H1 (cell line): ENCODE measurements at regions not wholly inside any gene's neighbourhood (a gene's known extent, or its start where the extent isn't known, plus 50 kb on each side); places are given as distances from the start of the nearest gene placed in this dataset.

Experiments
- CTCF ChIA-PET: fragments of 300-600 bp; sonication (Branson Sonifier 250); formaldehyde crosslinking; loops from one replicate; lab custom pipeline; 2021; ENCODE audit not compliant: partially characterized antibody; lab: Charles Lee
- POLR2A ChIA-PET: fragments of 300-600 bp; sonication (Branson Sonifier 250); formaldehyde crosslinking; loops from one replicate; lab custom pipeline; 2021; ENCODE audit warnings: inconsistent platforms; ENCODE audit not compliant: partially characterized antibody; lab: Charles Lee
- DNase-seq, 2 experiments: peaks; one replicate each; pipeline versions ENCODE4 v3.0.0 to v3.0.0-alpha.2; 2010 to 2022; ENCODE audit warnings: low spot score in 2 of 2, low read depth in 1 of 2, mixed read lengths in 1 of 2
- FAIRE-seq: peaks from 2 replicates; lab custom pipeline; 2011; peaks lifted over from hg19 to GRCh38; lab: Jason Lieb, UNC
- H2AFZ ChIP-seq: 2 replicates; pipeline ENCODE4 v1.8.1; 2012; ENCODE audit warnings: low read length, inconsistent platforms
- H2AK5ac ChIP-seq: 2 replicates; pipeline ENCODE4 v1.6.1; 2013; ENCODE audit warnings: low read depth, low read length
- H2BK120ac ChIP-seq: replicated peaks from 2 replicates; pipeline ENCODE3; 2013; ENCODE audit warnings: low read depth, low read length, inconsistent platforms
- H2BK12ac ChIP-seq: 2 replicates; pipeline ENCODE4 v1.6.1; 2013; ENCODE audit warnings: low read depth, low read length
- H2BK15ac ChIP-seq: 2 replicates; pipeline ENCODE4 v1.6.1; 2013; ENCODE audit warnings: low read length
- H2BK20ac ChIP-seq: 2 replicates; pipeline ENCODE4 v1.6.1; 2013; ENCODE audit warnings: low read length
- H2BK5ac ChIP-seq: 2 replicates; pipeline ENCODE4 v1.6.1; 2013; ENCODE audit warnings: low read depth, low read length
- H3K14ac ChIP-seq: 2 replicates; pipeline ENCODE4 v1.6.1; 2013; ENCODE audit warnings: inconsistent platforms; ENCODE audit not compliant: insufficient read length
- H3K18ac ChIP-seq: 2 replicates; pipeline ENCODE4 v1.6.1; 2013; ENCODE audit warnings: low read length; ENCODE audit errors: extremely low read depth
- H3K23ac ChIP-seq: 2 replicates; pipeline ENCODE4 v1.6.1; 2013; ENCODE audit warnings: inconsistent platforms; ENCODE audit not compliant: insufficient read length
- H3K23me2 ChIP-seq: 2 replicates; pipeline ENCODE4 v1.6.1; 2013; ENCODE audit warnings: low read depth, low read length
- H3K27ac ChIP-seq: 2 replicates; pipeline ENCODE4 v1.6.1; 2011; ENCODE audit warnings: low read depth, low read length, inconsistent platforms
- H3K27me3 ChIP-seq, 4 experiments: replicated peaks in 1 of 4; 1 replicate in 1 of 4; 2 replicates in 3 of 4; pipeline versions ENCODE4 v1.6.1 to v1.8.1; 2011 to 2013; ENCODE audit warnings: low read length in 3 of 4, mild to moderate bottlenecking in 3 of 4, inconsistent platforms in 2 of 4, mixed read lengths in 2 of 4, moderate library complexity in 1 of 4; ENCODE audit not compliant: control insufficient read depth in 3 of 4, insufficient read depth in 3 of 4; ENCODE audit errors: extremely low read depth in 1 of 4
- H3K36me3 ChIP-seq, 4 experiments: 2 replicates each; pipeline versions ENCODE4 v1.6.1 to v1.8.1; 2011 to 2013; ENCODE audit warnings: mild to moderate bottlenecking in 4 of 4, low read length in 3 of 4, moderate library complexity in 2 of 4, control low read depth in 1 of 4, inconsistent platforms in 1 of 4; ENCODE audit not compliant: insufficient read depth in 4 of 4, control insufficient read depth in 2 of 4
- H3K4ac ChIP-seq: replicated peaks from 2 replicates; pipeline ENCODE3; 2013; ENCODE audit warnings: low read length, low read depth, mixed read lengths, inconsistent platforms; ENCODE audit not compliant: insufficient read length
- H3K4me1 ChIP-seq, 4 experiments: replicated peaks in 1 of 4; 1 replicate in 1 of 4; 2 replicates in 3 of 4; pipeline versions ENCODE4 v1.6.1 to v1.8.1; 2011 to 2013; ENCODE audit warnings: low read length in 3 of 4, inconsistent platforms in 2 of 4, mixed read lengths in 1 of 4; ENCODE audit not compliant: insufficient read depth in 4 of 4, control insufficient read depth in 3 of 4
- H3K4me2 ChIP-seq, 2 experiments: 2 replicates each; pipeline versions ENCODE4 v1.6.1 to v1.8.1; 2011 to 2013; ENCODE audit warnings: low read depth in 2 of 2, low read length in 2 of 2, control low read depth in 1 of 2, inconsistent platforms in 1 of 2, mild to moderate bottlenecking in 1 of 2; ENCODE audit not compliant: insufficient read depth in 1 of 2
- H3K4me3 ChIP-seq, 4 experiments: fragments of 200-600, 300-600 bp in 1 of 4; sonication (generic), shearing (Covaris generic), sonication (Bioruptor Twin) in 1 of 4; 2 replicates each; pipeline versions ENCODE4 v1.5.1 to v1.8.1; 2011 to 2016; ENCODE audit warnings: low read length in 4 of 4, low read depth in 3 of 4, control low read depth in 2 of 4, inconsistent platforms in 2 of 4, mild to moderate bottlenecking in 2 of 4, mixed read lengths in 1 of 4, moderate library complexity in 1 of 4; ENCODE audit not compliant: insufficient read depth in 2 of 4; ENCODE audit errors: extremely low read depth in 1 of 4
- H3K56ac ChIP-seq: replicated peaks from 2 replicates; pipeline ENCODE3; 2013; ENCODE audit warnings: low read depth, mild to moderate bottlenecking, mixed read lengths, low read length, inconsistent platforms; ENCODE audit not compliant: insufficient read length
- H3K79me1 ChIP-seq: 2 replicates; pipeline ENCODE4 v1.6.1; 2013; ENCODE audit warnings: low read depth, low read length, control low read depth
- H3K79me2 ChIP-seq, 2 experiments: 2 replicates each; pipeline versions ENCODE4 v1.6.1 to v1.8.1; 2012 to 2013; ENCODE audit warnings: low read length in 2 of 2, mild to moderate bottlenecking in 2 of 2, inconsistent platforms in 1 of 2; ENCODE audit not compliant: insufficient read depth in 2 of 2, control insufficient read depth in 1 of 2
- H3K9ac ChIP-seq, 4 experiments: replicated peaks in 1 of 4; 1 replicate in 1 of 4; 2 replicates in 3 of 4; pipeline versions ENCODE4 v1.6.1 to v1.8.1; 2011 to 2013; ENCODE audit warnings: low read depth in 3 of 4, low read length in 3 of 4, control low read depth in 2 of 4, mild to moderate bottlenecking in 2 of 4, moderate library complexity in 2 of 4, inconsistent platforms in 1 of 4; ENCODE audit errors: extremely low read depth in 1 of 4
- H3K9me3 ChIP-seq, 2 experiments: 2 replicates each; pipeline versions ENCODE4 v1.6.1 to v1.8.1; 2012 to 2013; ENCODE audit warnings: mild to moderate bottlenecking in 2 of 2, moderate library complexity in 2 of 2, control low read depth in 1 of 2, inconsistent platforms in 1 of 2, low read depth in 1 of 2, low read length in 1 of 2, mixed read lengths in 1 of 2; ENCODE audit not compliant: insufficient read depth in 2 of 2
- H4K20me1 ChIP-seq, 2 experiments: replicated peaks in 1 of 2; 2 replicates each; pipeline versions ENCODE3 to v1.8.1; 2011 to 2013; ENCODE audit warnings: inconsistent platforms in 2 of 2, low read length in 2 of 2, mild to moderate bottlenecking in 1 of 2; ENCODE audit not compliant: insufficient read depth in 2 of 2, control insufficient read depth in 1 of 2
- H4K5ac ChIP-seq: 2 replicates; pipeline ENCODE4 v1.6.1; 2013; ENCODE audit warnings: low read length, low read depth, mixed read lengths, inconsistent platforms; ENCODE audit not compliant: insufficient read length
- H4K8ac ChIP-seq: 2 replicates; pipeline ENCODE4 v1.8.0; 2013; ENCODE audit warnings: mild to moderate bottlenecking, moderate library complexity, low read length, inconsistent platforms; ENCODE audit not compliant: insufficient read depth; ENCODE audit errors: extremely low read depth
- H4K91ac ChIP-seq: replicated peaks from 2 replicates; pipeline ENCODE3; 2013; ENCODE audit warnings: low read length, mixed read lengths, inconsistent platforms; ENCODE audit not compliant: insufficient read length
- WGBS, 2 experiments: shearing (Covaris generic) in 1 of 2; methylation state at CpG; one replicate each; pipeline versions ENCODE4 v1.1.6 to v1.1.7; 2013 to 2015; ENCODE audit warnings: low lambda C conversion rate in 2 of 2, mixed read lengths in 2 of 2, inconsistent platforms in 1 of 2, low coverage in 1 of 2, missing lambda C conversion rate in 1 of 2; ENCODE audit not compliant: insufficient replicate concordance in 2 of 2, insufficient coverage in 1 of 2, insufficient read length in 1 of 2; ENCODE audit errors: extremely low coverage in 1 of 2, missing lambda C conversion rate in 1 of 2; 5-methylcytosine and 5-hydroxymethylcytosine counted together
- TF ChIP-seq, protein P1 (sequence below): IDR thresholded peaks from 2 replicates; pipeline ENCODE4 v1.6.1; 2012; ENCODE audit warnings: inconsistent platforms

GRCh38 chr22:22961574-22961973 is 74.0 kb downstream of the IGLL5 start:
- Histone ChIP-seq H2BK12ac (no peak overlapping the region), H2BK5ac (no peak overlapping the region), H3K27ac (no peak overlapping the region), H4K8ac (no peak overlapping the region), H2BK20ac (no peak overlapping the region), H2BK15ac (no peak overlapping the region), H3K4me2 (no peak overlapping the region), H3K9ac (no peak overlapping the region), H3K18ac (no peak overlapping the region), H3K56ac (no peak overlapping the region), H3K79me2 (no peaks in the 10 kb centered on the region), H3K14ac (no peak overlapping the region), H4K20me1 (no peaks in the 10 kb centered on the region), H3K36me3 (no peaks in the 10 kb centered on the region), H3K79me1 (no peaks in the 10 kb centered on the region)
- WGBS, 2 experiments, result 88% methylated on average over 1 of the region's 1 CpG; no CpG with 5 or more reads in 1 of the 2 experiments
- CTCF ChIA-PET, result interaction anchor here (1.5 to 8.7 kb wide), 5 partner anchors 13 to 500 kb away, joined by 3 to 384 read pairs (median 24); no protein-coding TSS in a partner anchor
- TF ChIP-seq, protein P1, sequence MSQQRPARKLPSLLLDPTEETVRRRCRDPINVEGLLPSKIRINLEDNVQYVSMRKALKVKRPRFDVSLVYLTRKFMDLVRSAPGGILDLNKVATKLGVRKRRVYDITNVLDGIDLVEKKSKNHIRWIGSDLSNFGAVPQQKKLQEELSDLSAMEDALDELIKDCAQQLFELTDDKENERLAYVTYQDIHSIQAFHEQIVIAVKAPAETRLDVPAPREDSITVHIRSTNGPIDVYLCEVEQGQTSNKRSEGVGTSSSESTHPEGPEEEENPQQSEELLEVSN, result no peak
- TF ChIP-seq, all 59 proteins: peak for 0
- no peak overlapping the region for H4K91ac ChIP-seq
- H3K9me3 ChIP-seq, result peaks cover 0 to 3% of the 10 kb centered on the region in 2 experiments; a peak in 1 of 4 replicates
- H3K4ac ChIP-seq, result no peak overlapping the region
- no peak for FAIRE-seq
- H2AFZ ChIP-seq, result no peak overlapping the region
- H2BK120ac ChIP-seq, result no peak overlapping the region
- peaks cover 0 to 6% (median 0%) of the 10 kb centered on the region in 4 experiments; a peak in 1 of 7 replicates for H3K27me3 ChIP-seq
- 0 out of 7 replicates have a peak, but pooled peaks cover 0 to 4% (median under 1%) of the 10 kb centered on the region in 4 experiments for H3K4me1 ChIP-seq
- H3K4me3 ChIP-seq, result no peak overlapping the region
- DNase-seq, result no peak
- POLR2A ChIA-PET, result no interaction called here
- H2AK5ac ChIP-seq, result no peak overlapping the region
- no peaks in the 10 kb centered on the region for H3K23me2 ChIP-seq
- H4K5ac ChIP-seq, result no peak overlapping the region
- H3K23ac ChIP-seq, result no peak overlapping the region
